Osteoblast (primary cell): ENCODE measurements at regions not wholly inside any gene's neighbourhood (a gene's known extent, or its start where the extent isn't known, plus 50 kb on each side); places are given as distances from the start of the nearest gene placed in this dataset.

ENCODE experiments used
- DNase-seq: peaks from one replicate; pipeline ENCODE4 v3.0.0; 2011; ENCODE audit warnings: low spot score, mixed read lengths; ENCODE audit not compliant: insufficient read length; ENCODE audit errors: missing footprints
- H2AFZ ChIP-seq: 2 replicates; pipeline ENCODE4 v1.6.0; 2011; ENCODE audit warnings: mild to moderate bottlenecking, low read length
- H3K27ac ChIP-seq: 2 replicates; pipeline ENCODE4 v1.5.1; 2011; ENCODE audit warnings: mild to moderate bottlenecking, low read depth, low read length, moderate library complexity
- H3K27me3 ChIP-seq: 2 replicates; pipeline ENCODE4 v1.6.0; 2012; ENCODE audit warnings: mild to moderate bottlenecking, control low read depth, inconsistent platforms, low read length, moderate library complexity; ENCODE audit not compliant: insufficient read depth
- H3K36me3 ChIP-seq: 2 replicates; pipeline ENCODE4 v1.5.1; 2011; ENCODE audit warnings: mild to moderate bottlenecking, low read length, control low read depth, moderate library complexity; ENCODE audit not compliant: insufficient read depth
- H3K4me1 ChIP-seq: 2 replicates; pipeline ENCODE4 v1.5.1; 2011; ENCODE audit warnings: mild to moderate bottlenecking, low read length, control low read depth, moderate library complexity; ENCODE audit not compliant: insufficient read depth
- H3K4me2 ChIP-seq: 2 replicates; pipeline ENCODE4 v1.6.0; 2011; ENCODE audit warnings: mild to moderate bottlenecking, low read length; ENCODE audit not compliant: insufficient read depth
- H3K4me3 ChIP-seq: fragments of 200-600 bp; sonication (generic); 3 replicates; pipeline ENCODE4 v1.5.1; 2012; ENCODE audit warnings: mild to moderate bottlenecking, low read length, inconsistent platforms; ENCODE audit not compliant: insufficient read depth
- H3K79me2 ChIP-seq: 2 replicates; pipeline ENCODE4 v1.6.0; 2012; ENCODE audit warnings: mild to moderate bottlenecking, low read length, control low read depth, inconsistent platforms; ENCODE audit not compliant: insufficient read depth
- H3K9me3 ChIP-seq: 2 replicates; pipeline ENCODE4 v1.5.1; 2011; ENCODE audit warnings: low read depth, low read length, control low read depth
- H4K20me1 ChIP-seq: 2 replicates; pipeline ENCODE4 v1.6.0; 2012; ENCODE audit warnings: mild to moderate bottlenecking, low read length, control low read depth; ENCODE audit not compliant: insufficient read depth
- CTCF ChIP-seq: IDR thresholded peaks from 2 replicates; pipeline ENCODE4 v1.5.1; 2011; ENCODE audit warnings: mild to moderate bottlenecking, low read depth, low read length, moderate library complexity; ENCODE audit errors: extremely low read depth

GRCh38 chr21:19603011-19603593 lies 1199.5 kb upstream of the TMPRSS15 start:
- H3K4me3 ChIP-seq = no peak overlapping the region
- no peaks in the 10 kb centered on the region for H3K4me1 ChIP-seq
- no peaks in the 10 kb centered on the region for H3K79me2 ChIP-seq
- no peak overlapping the region for H2AFZ ChIP-seq
- H3K4me2 ChIP-seq = no peak overlapping the region
- H4K20me1 ChIP-seq = no peaks in the 10 kb centered on the region
- H3K27ac ChIP-seq = no peak overlapping the region
- no peak for DNase-seq
- no peaks in the 10 kb centered on the region for H3K36me3 ChIP-seq
- no peaks in the 10 kb centered on the region for H3K27me3 ChIP-seq
- no peak for TF ChIP-seq CTCF
- peaks cover 7% of the 10 kb centered on the region for H3K9me3 ChIP-seq

GRCh38 chr21:19608101-19608621 lies 1204.6 kb upstream of the TMPRSS15 start:
- H3K79me2 ChIP-seq = no peaks in the 10 kb centered on the region
- H3K27me3 ChIP-seq = no peaks in the 10 kb centered on the region
- TF ChIP-seq CTCF = no peak
- no peak for DNase-seq
- no peak overlapping the region for H3K4me3 ChIP-seq
- H3K36me3 ChIP-seq = no peaks in the 10 kb centered on the region
- H3K27ac ChIP-seq = no peak overlapping the region
- no peaks in the 10 kb centered on the region for H3K4me1 ChIP-seq
- no peak overlapping the region for H2AFZ ChIP-seq
- H4K20me1 ChIP-seq = no peaks in the 10 kb centered on the region
- H3K4me2 ChIP-seq = no peak overlapping the region
- peaks cover 9% of the 10 kb centered on the region for H3K9me3 ChIP-seq

DNA sequence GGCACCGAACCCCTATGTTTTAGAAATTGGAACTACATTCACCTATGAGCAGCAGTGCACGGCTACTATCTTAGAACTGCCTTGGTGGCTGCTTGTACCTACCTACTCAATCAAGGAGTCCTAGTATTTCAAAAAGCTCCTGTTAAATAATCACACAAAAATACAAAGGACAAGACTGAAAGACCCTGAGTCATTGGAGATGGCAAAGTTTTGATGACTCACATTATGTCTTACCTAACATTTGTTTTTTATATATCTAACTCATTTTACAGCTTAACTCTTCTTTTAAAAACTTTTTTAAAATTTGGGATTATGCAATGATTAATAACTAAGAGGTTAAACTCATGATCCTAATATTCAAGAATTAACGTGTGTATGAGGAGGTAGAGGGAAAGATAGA lies 1206.0 kb upstream of the TMPRSS15 start:
- H3K27ac ChIP-seq = no peak overlapping the region
- DNase-seq = no peak
- no peaks in the 10 kb centered on the region for H3K79me2 ChIP-seq
- H3K4me2 ChIP-seq = no peak overlapping the region
- H3K36me3 ChIP-seq = no peaks in the 10 kb centered on the region
- no peak overlapping the region for H2AFZ ChIP-seq
- H4K20me1 ChIP-seq = no peaks in the 10 kb centered on the region
- H3K27me3 ChIP-seq = no peaks in the 10 kb centered on the region
- no peak overlapping the region for H3K4me3 ChIP-seq
- no peaks in the 10 kb centered on the region for H3K4me1 ChIP-seq
- no peak for TF ChIP-seq CTCF
- H3K9me3 ChIP-seq = peaks cover 9% of the 10 kb centered on the region

DNA sequence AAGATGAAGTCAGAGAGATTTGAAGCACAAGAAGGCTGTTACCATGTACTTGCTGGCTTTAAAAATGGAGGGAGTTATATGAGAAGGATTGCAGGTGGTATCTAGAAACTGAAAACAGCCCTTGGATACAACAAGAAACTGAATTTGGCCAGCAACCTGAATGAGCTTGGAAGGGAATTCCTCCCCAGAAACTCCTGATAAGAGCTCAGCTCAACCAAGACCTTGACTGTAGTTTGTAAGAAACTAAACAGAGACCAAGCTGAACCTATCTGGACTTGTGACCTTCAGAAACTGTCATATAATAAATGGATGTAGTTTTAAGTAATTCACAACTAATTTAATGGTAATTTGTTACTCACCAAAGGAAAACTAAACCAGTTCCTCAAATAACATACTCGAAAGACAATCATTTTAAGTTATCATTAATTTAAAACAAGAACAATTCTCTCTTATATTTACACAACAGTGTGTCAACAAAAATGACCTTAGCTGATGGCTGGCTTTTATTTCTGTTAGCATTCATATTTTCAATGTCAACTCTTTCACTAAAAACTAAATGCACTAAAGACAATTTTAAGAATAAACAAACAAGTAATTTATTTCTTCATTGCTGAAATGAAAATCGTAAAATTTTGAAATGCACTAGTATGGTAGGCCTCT lies 1218.4 kb upstream of the TMPRSS15 start:
- Histone ChIP-seq H3K4me3 (no peak overlapping the region), H3K4me1 (no peaks in the 10 kb centered on the region), H3K27ac (no peak overlapping the region), H3K4me2 (no peak overlapping the region), H2AFZ (no peak overlapping the region), H4K20me1 (no peaks in the 10 kb centered on the region), H3K9me3 (peaks cover 4% of the 10 kb centered on the region), H3K27me3 (no peaks in the 10 kb centered on the region), H3K79me2 (no peaks in the 10 kb centered on the region), H3K36me3 (no peaks in the 10 kb centered on the region)
- no peak for TF ChIP-seq CTCF
- DNase-seq = no peak
